ENCODE measurements at regions not wholly inside any gene's neighbourhood (a gene's known extent, or its start where the extent isn't known, plus 50 kb on each side); places are given as distances from the start of the nearest gene placed in this dataset.

GRCh38 chrX:39667191-39667590 lies 430.6 kb downstream of the BCOR start:
- ChIA-PET POLR2A (no interaction called here), CTCF (no interaction called here)
- Mint-ChIP-seq H3K9me3 (no peaks in the 10 kb centered on the region), H3K27me3 (no peaks in the 10 kb centered on the region), H3K4me1 (ENCODE audit: low read depth) (no peaks in the 10 kb centered on the region), H3K36me3 (ENCODE audit: low read depth) (no peaks in the 10 kb centered on the region), H3K27ac (no peak overlapping the region), H3K4me3 (no peak overlapping the region)
- no peak for DNase-seq
- intact Hi-C loops (cut with micrococcal nuclease): no loop called here
- ATAC-seq: no peak
- no peak for TF ChIP-seq CTCF (IDR thresholded peaks at IDR 0.05)

DNA sequence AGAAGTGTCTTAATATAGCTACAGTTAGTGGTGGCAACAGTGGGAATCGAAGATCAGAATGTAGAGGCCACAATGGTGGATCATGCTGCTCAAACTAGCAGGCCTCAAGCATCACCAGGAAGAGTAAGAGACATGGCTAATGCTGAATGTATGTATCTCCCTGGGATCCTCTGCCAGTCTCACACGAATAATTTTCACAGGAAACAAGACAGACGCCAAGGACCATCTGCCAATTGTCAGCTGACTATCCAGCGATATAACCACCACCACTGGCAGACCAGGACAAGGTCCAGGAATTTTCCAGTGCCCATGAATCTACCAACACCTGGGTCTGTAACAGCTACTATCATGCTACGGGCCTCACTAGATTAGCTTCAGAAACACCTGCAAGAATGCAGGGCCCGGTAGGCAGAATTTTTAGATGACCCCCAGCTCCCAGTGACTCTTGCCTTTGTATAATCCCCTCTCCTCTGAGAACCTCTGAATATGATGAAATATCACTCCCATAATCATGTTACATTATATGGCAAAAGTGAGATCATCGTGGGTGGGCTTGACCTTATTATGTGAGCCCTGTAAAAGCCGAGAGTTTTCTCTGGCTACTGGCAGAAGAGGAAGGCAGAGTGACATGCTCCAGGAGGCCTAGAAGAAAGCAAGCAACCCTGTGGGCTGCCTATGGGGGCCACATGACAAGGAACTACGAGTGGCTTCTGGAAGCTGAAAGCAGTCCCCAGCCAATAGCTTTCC lies 429.8 kb downstream of the BCOR start:
- no peaks in the 10 kb centered on the region for H3K36me3 Mint-ChIP-seq (ENCODE audit: low read depth)
- ChIA-PET CTCF (no interaction called here), POLR2A (no interaction called here)
- DNase-seq (no peak), ATAC-seq (no peak)
- no peak for TF ChIP-seq CTCF (IDR thresholded peaks at IDR 0.05)
- H3K27me3 Mint-ChIP-seq: no peaks in the 10 kb centered on the region
- no peak overlapping the region for H3K27ac Mint-ChIP-seq
- no peak overlapping the region for H3K4me3 Mint-ChIP-seq
- intact Hi-C loops (cut with micrococcal nuclease): no loop called here
- no peaks in the 10 kb centered on the region for H3K4me1 Mint-ChIP-seq (ENCODE audit: low read depth)
- H3K9me3 Mint-ChIP-seq: no peaks in the 10 kb centered on the region

DNA sequence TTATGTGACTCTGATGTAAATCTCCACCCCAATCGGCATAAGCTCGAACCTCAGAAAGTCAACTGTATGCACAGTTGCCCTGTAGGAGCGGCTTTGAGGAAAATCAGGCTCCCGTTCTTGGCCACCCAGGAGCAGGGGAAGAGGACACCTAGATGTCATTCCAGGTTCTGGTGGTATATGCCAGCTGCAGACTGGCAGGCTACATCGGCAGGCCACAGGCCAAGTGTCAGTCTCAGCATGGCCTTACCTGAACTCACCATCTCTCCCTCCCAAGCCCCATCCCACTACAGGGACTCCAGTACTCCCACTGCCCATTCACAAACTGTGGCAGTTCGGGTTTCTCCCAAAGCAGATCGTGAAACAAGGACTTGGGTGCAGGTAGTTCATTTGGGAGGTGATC lies 428.1 kb downstream of the BCOR start:
- CTCF ChIA-PET: no interaction called here
- no peak overlapping the region for H3K4me3 Mint-ChIP-seq
- intact Hi-C loops (cut with micrococcal nuclease): no loop called here
- no peak for TF ChIP-seq CTCF (IDR thresholded peaks at IDR 0.05)
- no peaks in the 10 kb centered on the region for H3K4me1 Mint-ChIP-seq (ENCODE audit: low read depth)
- no peaks in the 10 kb centered on the region for H3K36me3 Mint-ChIP-seq (ENCODE audit: low read depth)
- H3K27ac Mint-ChIP-seq: no peak overlapping the region
- no peaks in the 10 kb centered on the region for H3K9me3 Mint-ChIP-seq
- no peak for ATAC-seq
- H3K27me3 Mint-ChIP-seq: no peaks in the 10 kb centered on the region
- no peak for DNase-seq
- POLR2A ChIA-PET: no interaction called here

GRCh38 chrX:39670281-39670680 lies 427.5 kb downstream of the BCOR start:
- no peak overlapping the region for H3K27ac Mint-ChIP-seq
- H3K4me3 Mint-ChIP-seq: no peak overlapping the region
- H3K9me3 Mint-ChIP-seq: no peaks in the 10 kb centered on the region
- no peaks in the 10 kb centered on the region for H3K36me3 Mint-ChIP-seq (ENCODE audit: low read depth)
- ChIA-PET CTCF (no interaction called here), POLR2A (no interaction called here)
- no peak for DNase-seq
- TF ChIP-seq CTCF (IDR thresholded peaks at IDR 0.05): no peak
- no peaks in the 10 kb centered on the region for H3K27me3 Mint-ChIP-seq
- no peak for ATAC-seq
- H3K4me1 Mint-ChIP-seq (ENCODE audit: low read depth): no peaks in the 10 kb centered on the region
- intact Hi-C loops (cut with micrococcal nuclease): no loop called here

DNA sequence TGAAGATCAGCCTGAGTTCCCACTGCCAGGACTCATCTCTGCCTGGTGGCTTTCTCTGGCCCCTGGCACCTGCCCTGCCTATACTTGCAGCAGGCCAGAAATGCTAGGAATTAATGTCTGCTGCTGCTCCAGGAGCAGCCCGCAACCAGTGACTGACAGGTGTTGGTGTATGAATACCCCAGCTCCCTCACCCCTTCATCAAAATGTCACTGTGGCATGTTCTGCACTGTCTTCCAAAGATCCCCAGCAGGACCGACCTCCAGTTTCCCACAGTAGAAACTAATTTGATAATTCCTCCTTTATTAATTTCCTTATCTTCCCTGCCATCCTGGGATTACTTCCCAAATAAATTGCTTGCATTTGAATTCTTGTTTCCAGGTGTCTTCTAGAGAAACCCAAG lies 425.4 kb downstream of the BCOR start:
- POLR2A ChIA-PET: no interaction called here
- TF ChIP-seq CTCF (IDR thresholded peaks at IDR 0.05): no peak
- intact Hi-C loops (cut with micrococcal nuclease): no loop called here
- Mint-ChIP-seq H3K9me3 (no peaks in the 10 kb centered on the region), H3K27ac (no peak overlapping the region), H3K27me3 (no peaks in the 10 kb centered on the region), H3K36me3 (ENCODE audit: low read depth) (no peaks in the 10 kb centered on the region), H3K4me1 (ENCODE audit: low read depth) (no peaks in the 10 kb centered on the region), H3K4me3 (no peak overlapping the region)
- ATAC-seq (no peak), DNase-seq (no peak)
- CTCF ChIA-PET: no interaction called here
